ENCODE measurements at regions not wholly inside any gene's neighbourhood (a gene's known extent, or its start where the extent isn't known, plus 50 kb on each side); places are given as distances from the start of the nearest gene placed in this dataset.

DNA sequence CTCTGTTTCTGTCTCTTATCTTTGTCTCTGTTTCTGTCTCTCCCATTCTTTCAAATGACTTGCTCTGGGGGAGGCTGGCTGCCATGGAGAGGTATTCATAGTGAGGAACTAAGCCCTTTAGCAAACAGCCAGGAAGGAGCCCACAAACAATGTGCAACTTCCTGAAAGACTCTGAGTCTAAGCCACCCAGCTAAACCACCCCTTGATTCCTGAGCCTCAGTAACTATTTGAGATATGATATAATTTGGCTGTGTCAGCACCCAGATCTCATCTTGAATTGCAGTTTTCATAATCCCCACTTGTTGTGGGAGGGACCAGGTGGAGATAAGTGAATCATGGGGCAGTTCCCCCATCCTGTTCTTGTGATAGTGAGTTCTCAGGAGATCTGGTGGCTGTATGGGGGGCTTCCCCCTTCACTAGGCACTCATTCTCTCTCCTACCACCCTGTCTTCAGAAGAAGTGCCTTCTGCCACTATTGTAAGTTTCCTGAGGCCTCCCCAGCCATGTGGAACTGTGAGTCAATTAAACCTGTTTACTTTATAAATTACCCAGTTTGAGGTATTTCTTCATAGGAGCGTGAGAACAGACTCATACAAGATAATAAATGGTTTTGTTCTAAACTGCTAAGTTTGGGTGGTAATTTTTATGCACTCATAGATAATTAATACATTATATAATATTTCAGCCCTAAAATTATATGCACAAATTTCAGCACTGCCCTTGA, 121.2 kb upstream of the FOXP2 start:
- no peak for DNase-seq (ENCODE audit: low read depth, low spot score)
- TF ChIP-seq, protein P1, sequence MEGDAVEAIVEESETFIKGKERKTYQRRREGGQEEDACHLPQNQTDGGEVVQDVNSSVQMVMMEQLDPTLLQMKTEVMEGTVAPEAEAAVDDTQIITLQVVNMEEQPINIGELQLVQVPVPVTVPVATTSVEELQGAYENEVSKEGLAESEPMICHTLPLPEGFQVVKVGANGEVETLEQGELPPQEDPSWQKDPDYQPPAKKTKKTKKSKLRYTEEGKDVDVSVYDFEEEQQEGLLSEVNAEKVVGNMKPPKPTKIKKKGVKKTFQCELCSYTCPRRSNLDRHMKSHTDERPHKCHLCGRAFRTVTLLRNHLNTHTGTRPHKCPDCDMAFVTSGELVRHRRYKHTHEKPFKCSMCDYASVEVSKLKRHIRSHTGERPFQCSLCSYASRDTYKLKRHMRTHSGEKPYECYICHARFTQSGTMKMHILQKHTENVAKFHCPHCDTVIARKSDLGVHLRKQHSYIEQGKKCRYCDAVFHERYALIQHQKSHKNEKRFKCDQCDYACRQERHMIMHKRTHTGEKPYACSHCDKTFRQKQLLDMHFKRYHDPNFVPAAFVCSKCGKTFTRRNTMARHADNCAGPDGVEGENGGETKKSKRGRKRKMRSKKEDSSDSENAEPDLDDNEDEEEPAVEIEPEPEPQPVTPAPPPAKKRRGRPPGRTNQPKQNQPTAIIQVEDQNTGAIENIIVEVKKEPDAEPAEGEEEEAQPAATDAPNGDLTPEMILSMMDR (optimal IDR thresholded peaks at IDR 0.05 in 1 of 3, IDR thresholded peaks at IDR 0.05 in 1 of 3, conservative IDR thresholded peaks at IDR 0.05 in 1 of 3; ENCODE audit: extremely low read depth in 1 of 3, insufficient read depth in 2 of 3, low read length in 3 of 3): no peak
- TF ChIP-seq EZH2 (IDR thresholded peaks at IDR 0.05; ENCODE audit: low read length): no peak
- H3K36me3 ChIP-seq (ENCODE audit: control insufficient read depth in 2 of 2, extremely low read depth in 1 of 2, insufficient read depth in 2 of 2, low read length in 2 of 2): no peaks in the 10 kb centered on the region
- no peaks in the 10 kb centered on the region for H3K9me1 ChIP-seq (ENCODE audit: control insufficient read depth, extremely low read depth, insufficient read depth, low read length)
- peak overlapping the region; percentile 8 for H2AFZ ChIP-seq (ENCODE audit: control insufficient read depth, low read length)
- no peak overlapping the region for H3K27ac ChIP-seq (ENCODE audit: control insufficient read depth, insufficient read depth, low read length)
- H3K9me3 ChIP-seq (ENCODE audit: control insufficient read depth, low read depth, low read length): no peaks in the 10 kb centered on the region
- no peak overlapping the region for H3K4me3 ChIP-seq (ENCODE audit: control insufficient read depth in 2 of 3, extremely low read depth in 1 of 3, insufficient read depth in 2 of 3, low read depth in 1 of 3, low read length in 3 of 3)
- dilution Hi-C loops (cut with MboI; ENCODE audit: extremely low pct_ligation_motif_present, low sequenced_read_pairs): no loop called here
- no peaks in the 10 kb centered on the region for H4K20me1 ChIP-seq (ENCODE audit: control insufficient read depth, extremely low read depth, insufficient read depth, low read length)
- FAIRE-seq: no peak
- no peaks in the 10 kb centered on the region for H3K79me2 ChIP-seq (ENCODE audit: control insufficient read depth, insufficient read depth, low read length)
- H3K4me2 ChIP-seq (ENCODE audit: control insufficient read depth, extremely low read depth, insufficient read depth, low read depth, low read length): no peak overlapping the region
- H3K9ac ChIP-seq (ENCODE audit: control insufficient read depth, extremely low read depth, insufficient read depth, low read length): no peak overlapping the region
- H3K4me1 ChIP-seq (ENCODE audit: control insufficient read depth, extremely low read depth, insufficient read depth, low read length): peaks cover 10% of the 10 kb centered on the region
- H3K27me3 ChIP-seq (ENCODE audit: control insufficient read depth, extremely low read depth, insufficient read depth, low read length): no peaks in the 10 kb centered on the region

DNA sequence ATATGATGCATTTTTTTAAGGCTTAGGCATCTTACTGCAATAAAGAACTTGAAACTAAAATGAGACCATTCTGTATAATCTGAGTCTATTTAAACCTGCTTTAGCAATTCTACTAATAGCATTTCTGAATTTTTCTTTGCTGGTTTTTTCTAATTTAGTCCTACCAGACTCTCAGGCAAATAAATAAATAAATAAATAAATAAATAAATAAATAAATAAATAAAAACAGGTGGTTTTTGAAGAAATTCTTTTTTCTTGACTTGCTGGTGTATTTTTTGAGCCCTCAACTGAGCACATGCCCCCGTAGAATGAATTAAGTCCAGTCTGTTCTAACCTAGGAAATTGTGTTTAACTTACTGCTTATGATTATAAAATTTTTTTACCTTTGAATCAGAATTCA, 134.7 kb upstream of the FOXP2 start:
- H3K79me2 ChIP-seq (ENCODE audit: control insufficient read depth, insufficient read depth, low read length): no peaks in the 10 kb centered on the region
- H2AFZ ChIP-seq (ENCODE audit: control insufficient read depth, low read length): no peak overlapping the region
- H3K4me3 ChIP-seq (ENCODE audit: control insufficient read depth in 2 of 3, extremely low read depth in 1 of 3, insufficient read depth in 2 of 3, low read depth in 1 of 3, low read length in 3 of 3): no peak overlapping the region
- H3K4me2 ChIP-seq (ENCODE audit: control insufficient read depth, extremely low read depth, insufficient read depth, low read depth, low read length): no peak overlapping the region
- no peaks in the 10 kb centered on the region for H3K9me3 ChIP-seq (ENCODE audit: control insufficient read depth, low read depth, low read length)
- no peaks in the 10 kb centered on the region for H3K36me3 ChIP-seq (ENCODE audit: control insufficient read depth in 2 of 2, extremely low read depth in 1 of 2, insufficient read depth in 2 of 2, low read length in 2 of 2)
- H4K20me1 ChIP-seq (ENCODE audit: control insufficient read depth, extremely low read depth, insufficient read depth, low read length): no peaks in the 10 kb centered on the region
- DNase-seq (ENCODE audit: low read depth, low spot score) (no peak), FAIRE-seq (no peak)
- no peak overlapping the region for H3K9ac ChIP-seq (ENCODE audit: control insufficient read depth, extremely low read depth, insufficient read depth, low read length)
- no peaks in the 10 kb centered on the region for H3K27me3 ChIP-seq (ENCODE audit: control insufficient read depth, extremely low read depth, insufficient read depth, low read length)
- TF ChIP-seq EZH2 (IDR thresholded peaks at IDR 0.05; ENCODE audit: low read length): no peak
- TF ChIP-seq, protein P1 (optimal IDR thresholded peaks at IDR 0.05 in 1 of 3, IDR thresholded peaks at IDR 0.05 in 1 of 3, conservative IDR thresholded peaks at IDR 0.05 in 1 of 3; ENCODE audit: extremely low read depth in 1 of 3, insufficient read depth in 2 of 3, low read length in 3 of 3): no peak
- H3K27ac ChIP-seq (ENCODE audit: control insufficient read depth, insufficient read depth, low read length): no peak overlapping the region
- no peaks in the 10 kb centered on the region for H3K4me1 ChIP-seq (ENCODE audit: control insufficient read depth, extremely low read depth, insufficient read depth, low read length)
- H3K9me1 ChIP-seq (ENCODE audit: control insufficient read depth, extremely low read depth, insufficient read depth, low read length): no peaks in the 10 kb centered on the region
- dilution Hi-C loops (cut with MboI; ENCODE audit: extremely low pct_ligation_motif_present, low sequenced_read_pairs): no loop called here

Measured in keratinocyte (primary cell).